ENCODE measurements at regions not wholly inside any gene's neighbourhood (a gene's known extent, or its start where the extent isn't known, plus 50 kb on each side); places are given as distances from the start of the nearest gene placed in this dataset.

DNA sequence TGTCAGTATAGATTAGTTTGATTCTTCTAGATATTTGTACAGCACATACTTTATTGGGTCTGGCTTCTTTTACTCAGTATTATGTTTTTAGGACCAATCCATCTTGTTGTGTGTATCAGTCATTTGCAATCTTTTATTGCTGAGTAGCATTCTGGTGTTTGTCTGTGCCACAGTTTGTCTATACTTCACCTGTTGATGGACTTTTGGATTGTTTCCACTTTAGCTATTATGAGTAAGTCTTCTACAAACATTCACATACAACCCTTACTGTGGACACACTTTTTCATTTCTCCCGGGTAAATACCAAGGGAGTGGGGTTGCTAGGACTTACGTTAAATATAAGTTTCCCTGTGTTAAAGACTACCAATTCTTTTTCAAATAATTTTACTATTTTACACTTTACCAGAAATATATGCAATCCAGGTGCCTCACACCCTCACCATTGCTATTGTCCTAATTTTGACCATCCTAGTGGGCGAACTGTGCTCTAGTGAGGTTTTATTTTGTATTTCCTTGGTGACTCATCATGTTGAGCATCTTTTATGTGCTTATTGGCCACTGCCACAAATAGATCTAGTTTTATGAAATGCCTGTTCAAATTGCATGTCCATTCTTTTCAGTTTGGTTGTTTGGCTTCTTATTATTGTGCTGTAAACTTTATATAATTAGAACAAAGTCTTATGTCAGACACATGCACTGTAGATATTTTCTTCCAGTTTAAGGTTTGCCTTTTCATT lies 304.7 kb upstream of the TMTC1 start:
- no peak overlapping the region for H3K27ac ChIP-seq
- no peaks in the 10 kb centered on the region for H3K4me1 ChIP-seq
- no peaks in the 10 kb centered on the region for H3K36me3 ChIP-seq
- DNase-seq (ENCODE audit: low spot score in 2 of 2): no peak
- H3K27me3 ChIP-seq: no peaks in the 10 kb centered on the region
- no peak overlapping the region for H3K4me3 ChIP-seq
- TF ChIP-seq POLR2A (IDR thresholded peaks at IDR 0.05): no peak
- TF ChIP-seq, protein P1, sequence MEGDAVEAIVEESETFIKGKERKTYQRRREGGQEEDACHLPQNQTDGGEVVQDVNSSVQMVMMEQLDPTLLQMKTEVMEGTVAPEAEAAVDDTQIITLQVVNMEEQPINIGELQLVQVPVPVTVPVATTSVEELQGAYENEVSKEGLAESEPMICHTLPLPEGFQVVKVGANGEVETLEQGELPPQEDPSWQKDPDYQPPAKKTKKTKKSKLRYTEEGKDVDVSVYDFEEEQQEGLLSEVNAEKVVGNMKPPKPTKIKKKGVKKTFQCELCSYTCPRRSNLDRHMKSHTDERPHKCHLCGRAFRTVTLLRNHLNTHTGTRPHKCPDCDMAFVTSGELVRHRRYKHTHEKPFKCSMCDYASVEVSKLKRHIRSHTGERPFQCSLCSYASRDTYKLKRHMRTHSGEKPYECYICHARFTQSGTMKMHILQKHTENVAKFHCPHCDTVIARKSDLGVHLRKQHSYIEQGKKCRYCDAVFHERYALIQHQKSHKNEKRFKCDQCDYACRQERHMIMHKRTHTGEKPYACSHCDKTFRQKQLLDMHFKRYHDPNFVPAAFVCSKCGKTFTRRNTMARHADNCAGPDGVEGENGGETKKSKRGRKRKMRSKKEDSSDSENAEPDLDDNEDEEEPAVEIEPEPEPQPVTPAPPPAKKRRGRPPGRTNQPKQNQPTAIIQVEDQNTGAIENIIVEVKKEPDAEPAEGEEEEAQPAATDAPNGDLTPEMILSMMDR (IDR thresholded peaks at IDR 0.05): no peak
- TF ChIP-seq POLR2AphosphoS5 (IDR thresholded peaks at IDR 0.05): no peak
- intact Hi-C loops (cut with DNase I; ENCODE audit: low total_unique reads): no loop called here
- no peaks in the 10 kb centered on the region for H3K9me3 ChIP-seq

DNA sequence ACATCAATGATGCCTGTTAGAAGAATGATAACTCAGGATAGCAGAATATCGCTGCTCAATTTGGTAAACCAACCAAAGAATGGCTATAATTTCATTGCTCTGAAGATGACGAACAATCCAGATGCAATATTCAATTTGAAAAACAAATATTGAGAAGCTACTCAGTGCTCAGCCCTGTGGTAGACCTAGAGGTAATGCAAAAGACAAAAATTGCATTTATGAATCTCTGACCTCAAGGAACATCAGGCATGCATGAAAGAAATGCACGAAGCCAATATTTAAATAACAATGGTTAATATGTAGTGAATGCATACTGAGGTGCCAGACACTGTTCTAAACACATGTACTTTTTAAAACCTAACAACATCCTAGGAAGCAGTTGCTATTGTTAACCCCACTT lies 298.6 kb upstream of the TMTC1 start:
- DNase-seq (ENCODE audit: low spot score in 2 of 2): no peak
- Histone ChIP-seq H3K4me1 (no peaks in the 10 kb centered on the region), H3K27me3 (no peaks in the 10 kb centered on the region), H3K36me3 (no peaks in the 10 kb centered on the region), H3K9me3 (no peaks in the 10 kb centered on the region), H3K27ac (no peak overlapping the region), H3K4me3 (no peak overlapping the region)
- TF ChIP-seq POLR2AphosphoS5 (IDR thresholded peaks at IDR 0.05): no peak
- TF ChIP-seq POLR2A (IDR thresholded peaks at IDR 0.05): no peak
- TF ChIP-seq, protein P1 (IDR thresholded peaks at IDR 0.05): no peak
- intact Hi-C loops (cut with DNase I; ENCODE audit: low total_unique reads): no loop called here

DNA sequence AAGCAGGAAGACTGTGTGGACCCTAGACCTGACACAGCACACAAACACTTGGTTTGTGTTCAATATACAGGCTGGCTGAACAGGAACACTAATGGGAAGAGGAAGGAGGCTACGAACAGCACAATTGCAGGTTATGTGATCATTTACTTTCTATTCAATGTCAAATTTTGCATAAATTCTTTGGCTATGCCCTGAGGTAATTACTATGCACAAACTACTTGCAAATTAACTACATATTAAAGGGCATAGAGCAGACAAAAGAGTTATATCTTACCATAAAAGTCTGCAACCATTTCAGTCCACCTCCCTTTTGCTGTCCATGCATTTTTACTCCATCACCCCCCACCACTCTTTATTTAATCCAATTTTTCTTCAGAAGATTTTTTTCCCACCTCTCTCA lies 291.2 kb upstream of the TMTC1 start:
- Histone ChIP-seq H3K27me3 (no peaks in the 10 kb centered on the region), H3K27ac (no peak overlapping the region), H3K4me3 (no peak overlapping the region), H3K9me3 (no peaks in the 10 kb centered on the region), H3K36me3 (no peaks in the 10 kb centered on the region), H3K4me1 (no peaks in the 10 kb centered on the region)
- DNase-seq (ENCODE audit: low spot score in 2 of 2): no peak
- TF ChIP-seq POLR2AphosphoS5 (IDR thresholded peaks at IDR 0.05) (no peak), POLR2A (IDR thresholded peaks at IDR 0.05) (no peak)
- TF ChIP-seq, protein P1 (IDR thresholded peaks at IDR 0.05): no peak
- intact Hi-C loops (cut with DNase I; ENCODE audit: low total_unique reads): no loop called here

DNA sequence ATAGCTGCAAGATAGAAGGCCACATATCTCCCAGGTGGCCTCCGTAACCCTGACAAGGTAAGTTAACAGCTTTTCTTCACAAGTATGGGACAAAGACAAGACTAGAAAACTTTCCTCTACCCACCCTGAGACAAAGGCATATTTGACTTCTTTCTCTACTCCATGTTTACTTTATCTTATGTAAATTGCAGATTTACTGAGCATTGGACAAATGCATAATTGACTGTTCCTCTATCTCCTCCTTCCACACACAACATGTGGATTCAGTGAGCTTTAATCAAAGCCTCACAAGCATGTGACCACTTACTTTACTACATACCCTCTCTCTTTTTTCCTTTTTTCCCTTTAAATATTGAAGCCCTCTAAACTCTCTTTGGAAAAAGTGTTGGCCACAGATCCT lies 289.1 kb upstream of the TMTC1 start:
- H3K36me3 ChIP-seq: no peaks in the 10 kb centered on the region
- no peak overlapping the region for H3K4me3 ChIP-seq
- intact Hi-C loops (cut with DNase I; ENCODE audit: low total_unique reads): no loop called here
- H3K27ac ChIP-seq: no peak overlapping the region
- H3K9me3 ChIP-seq: no peaks in the 10 kb centered on the region
- TF ChIP-seq POLR2AphosphoS5 (IDR thresholded peaks at IDR 0.05): no peak
- TF ChIP-seq, protein P1 (IDR thresholded peaks at IDR 0.05): no peak
- TF ChIP-seq POLR2A (IDR thresholded peaks at IDR 0.05): no peak
- no peak for DNase-seq (ENCODE audit: low spot score in 2 of 2)
- no peaks in the 10 kb centered on the region for H3K4me1 ChIP-seq
- no peaks in the 10 kb centered on the region for H3K27me3 ChIP-seq

DNA sequence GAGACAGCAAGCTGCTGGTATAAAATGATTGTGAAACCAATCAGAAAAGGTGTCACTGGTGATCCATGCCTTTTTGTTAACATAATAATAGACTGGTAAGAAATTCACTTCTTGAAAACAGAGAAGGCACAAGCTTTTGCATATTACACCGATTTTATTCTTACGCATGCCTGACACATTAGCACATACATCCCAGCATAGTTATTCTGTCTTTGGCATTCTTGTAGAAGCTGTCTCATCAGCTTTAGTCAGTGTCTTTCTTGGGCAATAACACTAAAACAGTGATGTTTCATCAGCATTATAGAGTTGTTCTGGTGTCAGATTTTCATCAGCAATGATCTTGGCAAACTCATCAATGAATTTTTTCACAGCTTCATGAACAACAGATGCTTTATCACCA lies 283.4 kb upstream of the TMTC1 start:
- Histone ChIP-seq H3K4me1 (no peaks in the 10 kb centered on the region), H3K36me3 (no peaks in the 10 kb centered on the region), H3K27me3 (no peaks in the 10 kb centered on the region), H3K9me3 (no peaks in the 10 kb centered on the region), H3K27ac (no peak overlapping the region), H3K4me3 (no peak overlapping the region)
- intact Hi-C loops (cut with DNase I; ENCODE audit: low total_unique reads): no loop called here
- TF ChIP-seq POLR2AphosphoS5 (IDR thresholded peaks at IDR 0.05) (no peak), POLR2A (IDR thresholded peaks at IDR 0.05) (no peak)
- TF ChIP-seq, protein P1 (IDR thresholded peaks at IDR 0.05): no peak
- DNase-seq (ENCODE audit: low spot score in 2 of 2): no peak

Measured in breast epithelium (tissue), 4 donors.